ENCODE measurements at regions not wholly inside any gene's neighbourhood (a gene's known extent, or its start where the extent isn't known, plus 50 kb on each side); places are given as distances from the start of the nearest gene placed in this dataset.

- H3K79me2 ChIP-seq (ENCODE audit: low read length) = no peaks in the 10 kb centered on the region
- no peak overlapping the region for H3K4me3 ChIP-seq (ENCODE audit: low read length)
- TF ChIP-seq CTCF (IDR thresholded peaks at IDR 0.05; ENCODE audit: low read depth, low read length) (no peak), EZH2phosphoT487 (IDR thresholded peaks at IDR 0.05; ENCODE audit: low read depth) (no peak)
- H2AFZ ChIP-seq (ENCODE audit: low read depth, low read length) = no peak overlapping the region
- H3K9me3 ChIP-seq (ENCODE audit: insufficient read depth, low read length) = no peaks in the 10 kb centered on the region
- H3K27me3 ChIP-seq (ENCODE audit: low read depth, low read length) = no peaks in the 10 kb centered on the region
- H3K9ac ChIP-seq (ENCODE audit: low read length) = no peak overlapping the region
- H3K4me1 ChIP-seq (ENCODE audit: low read length) = no peaks in the 10 kb centered on the region
- no peak overlapping the region for H3K4me2 ChIP-seq (ENCODE audit: low read length)
- no peak overlapping the region for H3K27ac ChIP-seq (ENCODE audit: low read length)
- no peaks in the 10 kb centered on the region for H3K36me3 ChIP-seq (replicated peaks; ENCODE audit: low read depth, low read length)
- no peaks in the 10 kb centered on the region for H4K20me1 ChIP-seq (ENCODE audit: insufficient read depth, low read length)
These were observed 170.8 kb upstream of the ANK3 start for GRCh38 chr10:60560451-60560850.

- H3K27ac ChIP-seq (ENCODE audit: low read length) = no peak overlapping the region
- no peaks in the 10 kb centered on the region for H3K79me2 ChIP-seq (ENCODE audit: low read length)
- H3K9ac ChIP-seq (ENCODE audit: low read length) = no peak overlapping the region
- no peaks in the 10 kb centered on the region for H3K36me3 ChIP-seq (replicated peaks; ENCODE audit: low read depth, low read length)
- H3K4me1 ChIP-seq (ENCODE audit: low read length) = no peaks in the 10 kb centered on the region
- H3K27me3 ChIP-seq (ENCODE audit: low read depth, low read length) = no peaks in the 10 kb centered on the region
- TF ChIP-seq CTCF (IDR thresholded peaks at IDR 0.05; ENCODE audit: low read depth, low read length) (no peak), EZH2phosphoT487 (IDR thresholded peaks at IDR 0.05; ENCODE audit: low read depth) (no peak)
- no peak overlapping the region for H3K4me2 ChIP-seq (ENCODE audit: low read length)
- H3K4me3 ChIP-seq (ENCODE audit: low read length) = no peak overlapping the region
- H3K9me3 ChIP-seq (ENCODE audit: insufficient read depth, low read length) = no peaks in the 10 kb centered on the region
- no peak overlapping the region for H2AFZ ChIP-seq (ENCODE audit: low read depth, low read length)
- H4K20me1 ChIP-seq (ENCODE audit: insufficient read depth, low read length) = no peaks in the 10 kb centered on the region
These were observed 166.0 kb upstream of the ANK3 start for GRCh38 chr10:60555700-60556099.

GRCh38 chr10:60549686-60550085 is 160.0 kb upstream of the ANK3 start:
- H3K9ac ChIP-seq (ENCODE audit: low read length) = no peak overlapping the region
- H4K20me1 ChIP-seq (ENCODE audit: insufficient read depth, low read length) = no peaks in the 10 kb centered on the region

GRCh38 chr10:60542657-60543056 is 153.0 kb upstream of the ANK3 start:
- Histone ChIP-seq H2AFZ (ENCODE audit: low read depth, low read length) (no peak overlapping the region), H3K27me3 (ENCODE audit: low read depth, low read length) (no peaks in the 10 kb centered on the region), H3K36me3 (replicated peaks; ENCODE audit: low read depth, low read length) (no peaks in the 10 kb centered on the region), H3K79me2 (ENCODE audit: low read length) (no peaks in the 10 kb centered on the region), H3K4me3 (ENCODE audit: low read length) (no peak overlapping the region), H4K20me1 (ENCODE audit: insufficient read depth, low read length) (no peaks in the 10 kb centered on the region), H3K4me1 (ENCODE audit: low read length) (peaks cover 17% of the 10 kb centered on the region), H3K27ac (ENCODE audit: low read length) (no peak overlapping the region), H3K4me2 (ENCODE audit: low read length) (no peak overlapping the region), H3K9ac (ENCODE audit: low read length) (no peak overlapping the region), H3K9me3 (ENCODE audit: insufficient read depth, low read length) (no peaks in the 10 kb centered on the region)
- TF ChIP-seq CTCF (IDR thresholded peaks at IDR 0.05; ENCODE audit: low read depth, low read length) = no peak
- no peak for TF ChIP-seq EZH2phosphoT487 (IDR thresholded peaks at IDR 0.05; ENCODE audit: low read depth)

More at GRCh38 chr10:60549686-60550085, 160.0 kb upstream of the ANK3 start:
- H3K4me3 ChIP-seq (ENCODE audit: low read length) = no peak overlapping the region
- no peak overlapping the region for H3K4me2 ChIP-seq (ENCODE audit: low read length)
- no peaks in the 10 kb centered on the region for H3K36me3 ChIP-seq (replicated peaks; ENCODE audit: low read depth, low read length)
- no peaks in the 10 kb centered on the region for H3K4me1 ChIP-seq (ENCODE audit: low read length)
- H2AFZ ChIP-seq (ENCODE audit: low read depth, low read length) = no peak overlapping the region
- no peaks in the 10 kb centered on the region for H3K27me3 ChIP-seq (ENCODE audit: low read depth, low read length)
- no peaks in the 10 kb centered on the region for H3K9me3 ChIP-seq (ENCODE audit: insufficient read depth, low read length)
- no peaks in the 10 kb centered on the region for H3K79me2 ChIP-seq (ENCODE audit: low read length)
- peak; percentile 57 for TF ChIP-seq CTCF (IDR thresholded peaks at IDR 0.05; ENCODE audit: low read depth, low read length)
- no peak for TF ChIP-seq EZH2phosphoT487 (IDR thresholded peaks at IDR 0.05; ENCODE audit: low read depth)
- H3K27ac ChIP-seq (ENCODE audit: low read length) = no peak overlapping the region
